ENCODE measurements at regions not wholly inside any gene's neighbourhood (a gene's known extent, or its start where the extent isn't known, plus 50 kb on each side); places are given as distances from the start of the nearest gene placed in this dataset.

GRCh38 chr10:28783087-28783486, 105.8 kb downstream of the BAMBI start:
- no peak for DNase-seq (ENCODE audit: low spot score)

- no peak for DNase-seq (ENCODE audit: low spot score)
Measured at GRCh38 chr10:28785018-28785417, 107.7 kb downstream of the BAMBI start.

DNA sequence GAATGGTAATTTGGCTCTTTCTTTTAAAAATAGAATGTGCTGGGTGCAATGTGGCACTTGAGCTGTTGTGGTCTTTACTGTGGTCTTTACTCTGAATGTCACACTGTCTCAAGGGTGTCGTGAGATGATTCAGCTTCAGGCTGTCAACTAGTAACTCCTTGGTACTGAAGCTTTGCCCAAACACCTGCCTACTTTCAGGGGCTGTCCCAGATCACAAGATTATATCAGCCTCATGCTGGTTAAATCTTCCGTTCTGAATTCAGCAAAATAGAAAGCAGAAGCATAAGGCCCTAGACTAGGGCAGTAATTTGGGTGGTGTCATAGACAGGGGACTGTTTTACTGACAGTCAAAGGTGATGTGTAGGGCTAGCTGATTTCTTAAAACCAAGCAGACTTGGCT, 110.9 kb downstream of the BAMBI start:
- DNase-seq (ENCODE audit: low spot score), result no peak

GRCh38 chr10:28788762-28789161, 111.4 kb downstream of the BAMBI start:
- DNase-seq (ENCODE audit: low spot score), result no peak

GRCh38 chr10:28790146-28790545, 112.8 kb downstream of the BAMBI start:
- no peak for DNase-seq (ENCODE audit: low spot score)

DNA sequence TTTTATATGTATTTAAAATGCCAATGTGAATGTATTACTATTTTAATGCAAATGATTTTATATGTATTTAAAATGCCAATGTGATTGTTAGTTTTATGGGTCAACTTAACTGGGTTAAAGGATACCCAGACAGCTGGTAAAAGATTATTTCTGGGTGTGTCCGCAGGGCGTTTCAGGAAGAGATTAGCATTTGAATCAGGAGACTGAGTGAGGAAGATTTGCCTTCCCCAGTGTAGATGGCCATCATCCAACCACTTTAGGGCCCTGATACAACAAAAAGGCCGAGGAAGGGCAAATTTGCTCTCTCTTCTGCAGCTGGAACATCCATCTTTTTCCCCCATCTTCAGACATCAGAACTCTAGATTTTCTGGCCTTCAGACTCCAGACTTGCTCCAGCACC, 116.2 kb downstream of the BAMBI start:
- DNase-seq (ENCODE audit: low spot score), result no peak

DNA sequence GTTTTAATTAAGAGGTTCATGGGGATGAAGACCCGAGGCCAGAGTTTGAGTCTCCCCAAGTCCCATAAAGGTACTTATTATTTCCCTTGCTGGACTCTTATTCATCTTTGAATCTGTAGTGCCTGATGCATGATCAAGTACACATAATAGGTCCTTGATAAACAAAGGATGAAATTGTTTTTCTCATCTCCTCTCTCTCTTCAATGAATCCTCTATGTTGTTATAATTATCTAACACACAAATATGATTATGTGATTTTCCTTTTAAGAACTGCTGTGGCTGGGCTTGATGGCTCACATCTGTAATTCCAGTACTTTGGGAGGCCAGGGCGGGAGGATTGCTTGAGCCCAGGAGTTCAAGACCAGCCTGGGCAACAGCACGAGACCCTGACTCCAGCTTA, 117.7 kb downstream of the BAMBI start:
- no peak for DNase-seq (ENCODE audit: low spot score)

GRCh38 chr10:28796606-28797512, 119.5 kb downstream of the BAMBI start:
- DNase-seq (ENCODE audit: low spot score), result no peak

DNA sequence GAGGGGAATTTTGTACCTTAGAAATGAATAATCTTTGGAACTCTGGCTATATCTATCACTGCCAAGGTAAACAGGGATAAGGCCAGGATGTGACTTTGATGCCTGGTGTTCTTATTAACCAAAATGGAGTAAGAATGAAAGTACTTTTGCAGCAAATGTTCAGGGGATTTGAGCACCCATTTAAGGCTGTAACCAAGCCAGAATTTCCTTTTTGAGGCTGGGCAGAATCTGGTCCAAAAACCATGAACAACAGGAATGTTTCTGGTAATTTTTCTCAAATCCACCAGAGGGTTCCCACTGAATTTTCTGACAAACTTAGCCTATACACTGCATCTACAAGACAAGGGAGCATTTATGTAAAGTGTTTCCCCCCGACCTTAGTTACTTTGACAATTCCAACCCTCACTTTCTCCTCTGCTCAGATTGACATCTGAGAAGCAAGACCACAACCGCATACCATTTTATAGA, 120.6 kb downstream of the BAMBI start:
- DNase-seq (ENCODE audit: low spot score), result no peak

DNA sequence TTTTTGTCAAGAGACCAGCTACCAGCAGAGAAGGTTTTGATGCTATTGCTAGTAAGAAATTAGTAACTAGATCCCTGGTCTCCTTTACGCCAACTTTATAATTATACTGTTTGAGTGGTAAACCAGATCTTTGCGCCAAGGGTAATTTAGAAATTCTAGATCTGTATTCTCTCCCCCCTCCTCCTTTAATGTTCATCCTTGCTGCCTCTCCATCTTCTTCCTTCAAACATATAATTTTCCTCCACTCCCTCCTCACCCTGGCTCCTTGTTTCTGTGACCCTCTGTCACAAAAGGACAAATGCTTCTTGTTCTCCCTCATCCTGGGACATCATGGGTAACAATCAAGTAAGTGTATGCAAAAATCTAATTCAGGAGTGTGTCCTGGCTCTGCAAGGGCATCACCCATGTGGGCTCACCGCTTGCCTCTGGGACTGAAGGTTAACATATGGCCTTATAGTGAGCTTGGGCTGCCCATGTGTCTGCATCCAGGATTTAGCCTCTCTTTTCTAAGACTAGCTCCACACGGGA, 121.2 kb downstream of the BAMBI start:
- DNase-seq (ENCODE audit: low spot score), result no peak

DNA sequence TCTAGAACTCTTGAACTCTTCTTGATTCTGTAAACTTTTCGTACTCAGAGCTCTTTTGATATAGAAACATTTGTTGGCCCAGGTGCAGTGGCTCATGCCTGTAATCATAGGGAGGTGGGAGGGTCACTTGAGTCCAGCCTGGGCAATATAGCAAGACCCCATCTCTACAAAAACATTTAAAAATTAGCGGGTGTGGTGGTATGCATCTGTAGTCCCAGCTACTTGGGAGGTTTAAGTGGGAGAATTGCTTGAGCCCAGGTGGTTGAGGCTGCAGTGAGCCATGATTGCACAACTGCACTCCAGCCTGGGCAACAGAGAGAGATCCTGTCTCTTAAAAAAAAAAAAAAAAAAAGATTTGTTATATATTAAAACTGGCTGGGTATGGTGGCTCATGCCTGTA, 121.6 kb downstream of the BAMBI start:
- DNase-seq (ENCODE audit: low spot score), result no peak

- DNase-seq (ENCODE audit: low spot score), result no peak
Measured at GRCh38 chr10:28800144-28800543, 122.8 kb downstream of the BAMBI start.

GRCh38 chr10:28801247-28801646, 123.9 kb downstream of the BAMBI start:
- no peak for DNase-seq (ENCODE audit: low spot score)

GRCh38 chr10:28801869-28802268, 124.5 kb downstream of the BAMBI start:
- no peak for DNase-seq (ENCODE audit: low spot score)

GRCh38 chr10:28805390-28805789, 128.1 kb downstream of the BAMBI start:
- no peak for DNase-seq (ENCODE audit: low spot score)

DNA sequence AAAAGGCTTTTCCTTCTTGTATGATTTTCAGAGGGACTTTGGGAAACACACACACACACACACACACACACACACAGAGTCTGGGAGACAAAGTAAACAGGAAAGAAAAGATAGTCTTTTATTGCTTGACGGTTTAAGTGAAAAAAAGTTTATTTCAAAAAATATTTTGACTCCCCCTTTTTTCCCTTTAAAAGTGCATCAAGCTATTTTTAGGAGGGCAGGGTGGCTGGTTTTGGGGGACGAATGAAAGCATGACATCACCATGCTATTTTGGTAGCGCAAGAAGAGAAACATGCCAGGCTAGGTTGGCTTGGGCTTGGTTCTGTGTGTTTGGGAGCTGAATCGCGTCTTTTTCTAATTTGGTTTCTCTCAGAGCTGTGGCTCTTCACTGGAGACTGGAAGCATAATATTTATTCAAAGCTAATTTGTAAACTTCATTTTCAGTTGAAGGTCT, 129.2 kb downstream of the BAMBI start:
- DNase-seq (ENCODE audit: low spot score), result no peak

DNA sequence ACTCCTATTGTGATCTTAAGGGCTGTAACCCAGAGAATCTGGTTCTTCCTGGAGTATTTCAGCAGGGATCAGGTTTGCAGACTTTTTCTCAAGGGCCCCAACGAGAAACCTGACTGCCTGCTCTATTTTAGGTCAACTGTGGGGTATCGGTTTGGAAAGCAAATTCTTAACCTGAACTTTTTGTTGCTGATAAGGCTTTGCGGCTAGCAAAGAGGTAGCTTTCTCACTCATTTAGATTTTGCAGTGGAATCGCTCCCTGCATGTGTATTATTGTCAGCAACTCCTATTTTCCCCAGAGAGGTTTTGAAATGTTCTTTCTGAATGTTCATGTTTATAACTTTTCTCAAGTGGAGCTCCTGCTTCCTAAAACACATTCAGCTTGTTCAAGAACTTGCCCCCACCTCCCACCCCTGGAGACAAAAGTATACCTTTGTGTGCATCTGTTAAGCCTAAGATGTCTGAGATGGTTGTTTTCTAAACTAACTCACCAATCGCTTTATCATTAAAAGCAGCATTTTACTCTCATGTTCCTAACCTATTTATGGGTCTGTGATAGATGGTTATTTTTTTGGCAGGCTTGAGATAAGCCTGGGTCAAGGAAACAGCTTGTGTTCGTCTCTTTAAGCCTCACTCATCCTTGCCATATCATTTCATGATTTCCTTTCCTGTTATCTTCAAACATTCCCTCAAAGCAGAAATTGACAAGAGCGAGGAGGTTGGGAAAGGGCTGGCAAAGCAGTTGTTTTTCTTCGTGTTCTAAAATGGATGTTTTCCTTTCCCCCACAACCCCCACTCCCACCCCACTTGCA, 129.8 kb downstream of the BAMBI start:
- DNase-seq (ENCODE audit: low spot score), result no peak

GRCh38 chr10:28807760-28808613, 130.7 kb downstream of the BAMBI start:
- DNase-seq (ENCODE audit: low spot score), result no peak

DNA sequence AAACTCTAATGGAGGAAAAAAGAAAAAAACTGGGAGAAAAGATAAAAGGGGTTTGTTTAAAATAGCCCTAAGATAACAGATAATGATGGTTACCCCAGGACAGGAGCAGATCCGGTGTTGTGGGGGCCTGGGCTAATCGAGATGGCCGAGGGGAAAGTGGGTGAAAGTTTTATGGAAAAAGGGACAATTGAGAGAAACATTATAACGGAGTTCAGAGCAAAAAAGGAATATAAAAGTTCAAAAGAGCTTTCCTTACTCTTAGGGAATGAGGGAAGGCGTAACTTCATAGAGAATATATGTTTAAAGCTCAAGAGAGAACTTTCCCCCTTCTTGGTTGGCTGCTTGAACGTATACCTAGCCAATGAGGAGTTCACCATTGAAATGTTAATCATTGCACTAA, 131.4 kb downstream of the BAMBI start:
- no peak for DNase-seq (ENCODE audit: low spot score)

DNA sequence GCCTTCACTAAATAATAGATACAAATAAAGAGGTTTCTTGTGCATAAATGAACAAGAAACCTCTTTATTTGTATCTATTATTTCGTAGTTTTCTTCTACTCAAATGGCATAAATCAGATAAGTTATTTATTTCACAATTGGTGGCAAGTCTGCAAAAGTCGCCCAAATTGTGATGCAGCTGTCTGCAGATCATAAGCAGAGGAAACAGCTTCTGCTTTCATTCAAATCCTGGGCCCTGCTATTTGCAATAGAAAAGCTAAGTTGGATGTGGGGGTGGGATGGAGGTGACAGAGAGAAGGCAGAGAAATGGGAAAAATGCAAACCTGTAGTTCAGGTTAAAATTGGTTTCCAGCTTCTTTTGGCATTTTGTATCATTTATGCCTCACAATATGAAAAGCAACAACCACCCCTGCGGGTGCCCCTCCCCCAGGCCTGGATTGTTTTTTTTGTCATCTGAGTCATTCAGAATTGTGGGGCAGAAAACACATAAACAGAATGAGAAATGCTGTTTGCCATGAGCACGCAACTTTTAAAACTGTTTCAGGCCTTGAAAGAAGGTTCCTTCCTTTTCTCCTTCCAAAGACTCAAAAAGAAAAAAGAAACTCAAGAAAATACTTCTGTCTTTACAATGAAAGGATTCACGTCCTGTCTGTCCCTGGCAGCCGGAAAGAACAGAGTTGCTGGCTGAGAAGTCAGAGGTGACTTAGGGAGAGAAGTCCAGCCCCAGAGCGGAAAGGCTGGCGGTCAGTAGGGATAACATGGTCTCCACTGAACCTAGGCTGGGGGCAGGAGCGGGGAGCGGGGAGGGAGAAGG, 132.9 kb downstream of the BAMBI start:
- no peak for DNase-seq (ENCODE audit: low spot score)

Data from germinal center (tissue), 1 donor.